H9 (cell line): ENCODE measurements at regions not wholly inside any gene's neighbourhood (a gene's known extent, or its start where the extent isn't known, plus 50 kb on each side); places are given as distances from the start of the nearest gene placed in this dataset.

Experiments
- DNase-seq: peaks from one replicate; pipeline ENCODE4 v3.0.0-alpha.2; 2017
- H2AFZ ChIP-seq: one replicate; pipeline ENCODE4 v1.6.1; 2013; ENCODE audit warnings: mild to moderate bottlenecking, low read length, control low read depth, moderate library complexity
- H2AK5ac ChIP-seq: 2 replicates; pipeline ENCODE4 v1.6.1; 2013; ENCODE audit warnings: low read length, control low read depth, mixed read lengths; ENCODE audit not compliant: insufficient read length
- H2BK120ac ChIP-seq: one replicate; pipeline ENCODE4 v1.6.1; 2013; ENCODE audit warnings: low read depth, mild to moderate bottlenecking, low read length, control low read depth, inconsistent platforms; ENCODE audit not compliant: poor library complexity, severe bottlenecking
- H2BK12ac ChIP-seq: 2 replicates; pipeline ENCODE4 v1.6.1; 2013; ENCODE audit warnings: low read length, control low read depth, mixed read lengths, low read depth; ENCODE audit not compliant: insufficient read length
- H2BK15ac ChIP-seq: 2 replicates; pipeline ENCODE4 v1.6.1; 2013; ENCODE audit warnings: low read depth, low read length, control low read depth
- H2BK20ac ChIP-seq: one replicate; pipeline ENCODE4 v1.6.1; 2013; ENCODE audit warnings: low read depth, mild to moderate bottlenecking, low read length, control low read depth, inconsistent platforms; ENCODE audit not compliant: poor library complexity, severe bottlenecking
- H2BK5ac ChIP-seq: 2 replicates; pipeline ENCODE4 v1.6.1; 2013; ENCODE audit warnings: low read length, control low read depth, mixed read lengths; ENCODE audit not compliant: insufficient read length
- H3K14ac ChIP-seq: 2 replicates; pipeline ENCODE4 v1.6.1; 2013; ENCODE audit warnings: low read length, control low read depth; ENCODE audit not compliant: insufficient read depth
- H3K18ac ChIP-seq: 2 replicates; pipeline ENCODE4 v1.6.1; 2013; ENCODE audit warnings: low read depth, mild to moderate bottlenecking, mixed read lengths, low read length, control low read depth; ENCODE audit not compliant: insufficient read length
- H3K23ac ChIP-seq: 2 replicates; pipeline ENCODE4 v1.6.1; 2013; ENCODE audit warnings: low read length, control low read depth, mixed read lengths, low read depth; ENCODE audit not compliant: insufficient read length
- H3K23me2 ChIP-seq: 2 replicates; pipeline ENCODE4 v1.6.1; 2013; ENCODE audit warnings: low read depth, mild to moderate bottlenecking, mixed read lengths, low read length, control low read depth; ENCODE audit not compliant: insufficient read length, poor library complexity, severe bottlenecking
- H3K27ac ChIP-seq: 2 replicates; pipeline ENCODE4 v1.5.1; 2013; ENCODE audit warnings: low read length, control low read depth, mixed read lengths, low read depth; ENCODE audit not compliant: insufficient read length
- H3K27me3 ChIP-seq: 2 replicates; pipeline ENCODE4 v1.6.1; 2013; ENCODE audit warnings: low read length, control low read depth, inconsistent platforms; ENCODE audit not compliant: insufficient read depth
- H3K4ac ChIP-seq: 2 replicates; pipeline ENCODE4 v1.6.1; 2013; ENCODE audit warnings: low read depth, mild to moderate bottlenecking, control low read depth, inconsistent platforms, low read length, moderate library complexity
- H3K4me1 ChIP-seq: 2 replicates; pipeline ENCODE4 v1.6.1; 2013; ENCODE audit warnings: low read length, control low read depth, inconsistent platforms; ENCODE audit not compliant: insufficient read depth
- H3K4me2 ChIP-seq: 2 replicates; pipeline ENCODE4 v1.6.1; 2013; ENCODE audit warnings: low read length, control low read depth, mixed read lengths; ENCODE audit not compliant: insufficient read length, insufficient read depth
- H3K56ac ChIP-seq: 2 replicates; pipeline ENCODE4 v1.6.1; 2013; ENCODE audit warnings: low read depth, mild to moderate bottlenecking, mixed read lengths, low read length, control low read depth; ENCODE audit not compliant: insufficient read length
- H3K79me1 ChIP-seq: 2 replicates; pipeline ENCODE4 v1.6.1; 2013; ENCODE audit warnings: low read depth, mild to moderate bottlenecking, moderate library complexity, low read length, control low read depth, inconsistent platforms; ENCODE audit not compliant: insufficient read depth, poor library complexity, severe bottlenecking
- H3K79me2 ChIP-seq: 2 replicates; pipeline ENCODE4 v1.6.1; 2013; ENCODE audit warnings: low read length, control low read depth, inconsistent platforms; ENCODE audit not compliant: insufficient read depth
- H3K9ac ChIP-seq: 2 replicates; pipeline ENCODE4 v1.6.1; 2013; ENCODE audit warnings: low read length, control low read depth, mixed read lengths; ENCODE audit not compliant: insufficient read length; ENCODE audit errors: extremely low read depth
- H3K9me3 ChIP-seq: one replicate; pipeline ENCODE4 v1.6.1; 2013; ENCODE audit warnings: low read depth, low read length, inconsistent platforms; ENCODE audit not compliant: control insufficient read depth
- H3T11ph ChIP-seq: one replicate; pipeline ENCODE4 v1.6.1; 2013; ENCODE audit warnings: mild to moderate bottlenecking, low read length, control low read depth, inconsistent platforms
- H4K20me1 ChIP-seq: one replicate; pipeline ENCODE4 v1.6.1; 2013; ENCODE audit not compliant: control insufficient read depth, insufficient read length, insufficient read depth
- H4K5ac ChIP-seq: 2 replicates; pipeline ENCODE4 v1.6.1; 2013; ENCODE audit warnings: low read depth, mild to moderate bottlenecking, mixed read lengths, low read length, control low read depth; ENCODE audit not compliant: insufficient read length
- H4K8ac ChIP-seq: replicated peaks from 2 replicates; pipeline ENCODE4 v1.6.1; 2013; ENCODE audit warnings: low read length, control low read depth, mixed read lengths, low read depth; ENCODE audit not compliant: insufficient read length
- H4K91ac ChIP-seq: 2 replicates; pipeline ENCODE4 v1.6.1; 2013; ENCODE audit warnings: low read depth, mild to moderate bottlenecking, moderate library complexity, mixed read lengths, low read length, control low read depth; ENCODE audit not compliant: insufficient read length
- H3K27ac Mint-ChIP-seq, 3 experiments: 2 replicates in 2 of 3; 3 replicates in 1 of 3; pipeline ENCODE4 v1.8.0; 2020 to 2021; ENCODE audit warnings: mixed read lengths in 3 of 3, mild to moderate bottlenecking in 1 of 3, moderate library complexity in 1 of 3
- H3K27me3 Mint-ChIP-seq: 2 replicates; pipeline ENCODE4 v1.8.0; 2021; ENCODE audit warnings: low read depth, mild to moderate bottlenecking, moderate library complexity, mixed read lengths
- H3K36me3 Mint-ChIP-seq, 3 experiments: 2 replicates in 2 of 3; 3 replicates in 1 of 3; pipeline ENCODE4 v1.8.0; 2020 to 2021; ENCODE audit warnings: low read depth in 3 of 3, mixed read lengths in 3 of 3; ENCODE audit not compliant: insufficient read depth in 1 of 3
- H3K4me1 Mint-ChIP-seq, 2 experiments: 2 replicates each; pipeline ENCODE4 v1.8.0; 2020; ENCODE audit warnings: mixed read lengths in 2 of 2
- H3K4me3 Mint-ChIP-seq, 2 experiments: 2 replicates in 1 of 2; 3 replicates in 1 of 2; pipeline ENCODE4 v1.8.0; 2020 to 2021; ENCODE audit warnings: mild to moderate bottlenecking in 2 of 2, mixed read lengths in 2 of 2, moderate library complexity in 1 of 2
- H3K9me3 Mint-ChIP-seq, 2 experiments: 2 replicates in 1 of 2; 3 replicates in 1 of 2; pipeline ENCODE4 v1.8.0; 2020; ENCODE audit warnings: mild to moderate bottlenecking in 2 of 2, mixed read lengths in 2 of 2, moderate library complexity in 1 of 2
- WGBS: extraction: QIAGEN DNeasy Blood & Tissue Kit; methylation state at CpG from one replicate; pipeline ENCODE4 v1.1.7; 2013; ENCODE audit warnings: missing lambda C conversion rate, low lambda C conversion rate, mixed read lengths; ENCODE audit not compliant: insufficient read length; ENCODE audit errors: extremely low coverage; 5-methylcytosine and 5-hydroxymethylcytosine counted together
- TF ChIP-seq, protein P1 (sequence below): fragments of 200-600 bp; sonication (generic); conservative IDR thresholded peaks from 3 replicates; pipeline ENCODE4 v1.8.0; 2021; ENCODE audit warnings: antibody characterized with exemption, mild to moderate bottlenecking

DNA sequence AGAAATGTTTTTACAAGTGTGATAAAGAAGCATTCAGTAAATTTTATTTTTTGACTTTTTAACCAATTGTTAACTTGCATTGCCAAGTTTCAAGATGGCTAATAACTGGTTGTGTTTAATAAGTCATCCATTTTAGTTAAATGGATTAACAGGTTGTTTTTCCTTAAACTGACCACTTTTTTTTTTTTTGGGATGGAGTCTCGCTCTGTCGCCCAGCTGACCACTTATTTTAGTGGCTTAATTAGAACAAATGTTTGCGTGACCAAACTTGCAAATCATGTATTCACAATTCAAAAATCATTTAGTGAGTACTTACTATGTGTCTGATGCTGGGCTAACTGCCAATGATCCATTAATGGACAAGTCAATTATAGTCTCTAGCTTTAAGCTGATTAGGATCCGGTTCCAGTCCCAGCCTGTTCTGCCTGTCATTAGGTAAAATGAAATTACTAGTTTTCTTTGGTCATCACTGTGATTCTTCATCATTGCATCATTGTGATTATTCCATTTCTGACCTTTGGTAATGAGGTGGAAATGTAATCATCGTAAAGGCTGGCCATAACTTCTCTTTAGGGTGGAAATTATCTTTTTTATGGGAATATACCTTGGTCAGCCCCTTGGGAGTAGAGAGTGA, 729.2 kb upstream of the MARCKS start:
- WGBS, result no CpG with 5 or more reads among the region's 5 CpGs

More for the DNA sequence above, 729.2 kb upstream of the MARCKS start:
- no peaks in the 10 kb centered on the region for H3K27me3 ChIP-seq
- H3K4ac ChIP-seq, result no peak overlapping the region
- no peaks in the 10 kb centered on the region for H3K4me1 ChIP-seq
- H4K8ac ChIP-seq, result no peak overlapping the region
- DNase-seq, result no peak
- no peak overlapping the region for H3K27ac Mint-ChIP-seq
- H4K91ac ChIP-seq, result no peak overlapping the region
- no peak overlapping the region for H2BK20ac ChIP-seq
- no peak overlapping the region for H3K14ac ChIP-seq
- H3K79me2 ChIP-seq, result no peaks in the 10 kb centered on the region
- no peak overlapping the region for H4K5ac ChIP-seq
- H3K27ac ChIP-seq, result no peak overlapping the region
- no peaks in the 10 kb centered on the region for H3K9me3 Mint-ChIP-seq
- no peak overlapping the region for H3K56ac ChIP-seq
- H2BK12ac ChIP-seq, result no peak overlapping the region
- no peak overlapping the region for H3K23ac ChIP-seq
- TF ChIP-seq, protein P1, sequence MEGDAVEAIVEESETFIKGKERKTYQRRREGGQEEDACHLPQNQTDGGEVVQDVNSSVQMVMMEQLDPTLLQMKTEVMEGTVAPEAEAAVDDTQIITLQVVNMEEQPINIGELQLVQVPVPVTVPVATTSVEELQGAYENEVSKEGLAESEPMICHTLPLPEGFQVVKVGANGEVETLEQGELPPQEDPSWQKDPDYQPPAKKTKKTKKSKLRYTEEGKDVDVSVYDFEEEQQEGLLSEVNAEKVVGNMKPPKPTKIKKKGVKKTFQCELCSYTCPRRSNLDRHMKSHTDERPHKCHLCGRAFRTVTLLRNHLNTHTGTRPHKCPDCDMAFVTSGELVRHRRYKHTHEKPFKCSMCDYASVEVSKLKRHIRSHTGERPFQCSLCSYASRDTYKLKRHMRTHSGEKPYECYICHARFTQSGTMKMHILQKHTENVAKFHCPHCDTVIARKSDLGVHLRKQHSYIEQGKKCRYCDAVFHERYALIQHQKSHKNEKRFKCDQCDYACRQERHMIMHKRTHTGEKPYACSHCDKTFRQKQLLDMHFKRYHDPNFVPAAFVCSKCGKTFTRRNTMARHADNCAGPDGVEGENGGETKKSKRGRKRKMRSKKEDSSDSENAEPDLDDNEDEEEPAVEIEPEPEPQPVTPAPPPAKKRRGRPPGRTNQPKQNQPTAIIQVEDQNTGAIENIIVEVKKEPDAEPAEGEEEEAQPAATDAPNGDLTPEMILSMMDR, result no peak
- peaks cover 4% of the 10 kb centered on the region in 2 experiments; a peak in 3 of 4 replicates for H3K4me1 Mint-ChIP-seq
- no peaks in the 10 kb centered on the region for H3K27me3 Mint-ChIP-seq
- H3K18ac ChIP-seq, result no peak overlapping the region
- no peak overlapping the region for H2AFZ ChIP-seq
- H3K9ac ChIP-seq, result no peak overlapping the region
- no peak overlapping the region for H2BK15ac ChIP-seq
- no peak overlapping the region for H3K4me2 ChIP-seq
- no peak overlapping the region for H2BK120ac ChIP-seq
- no peak overlapping the region for H3T11ph ChIP-seq
- no peak overlapping the region for H3K4me3 Mint-ChIP-seq
- no peaks in the 10 kb centered on the region for H4K20me1 ChIP-seq
- H3K9me3 ChIP-seq, result no peaks in the 10 kb centered on the region
- no peaks in the 10 kb centered on the region for H3K36me3 Mint-ChIP-seq
- no peaks in the 10 kb centered on the region for H3K79me1 ChIP-seq
- H3K23me2 ChIP-seq, result no peaks in the 10 kb centered on the region
- no peak overlapping the region for H2AK5ac ChIP-seq
- no peak overlapping the region for H2BK5ac ChIP-seq
